DND-41 (cell line): ENCODE measurements at regions not wholly inside any gene's neighbourhood (a gene's known extent, or its start where the extent isn't known, plus 50 kb on each side); places are given as distances from the start of the nearest gene placed in this dataset.

Source experiments
- ATAC-seq: fragments of 200-7000 bp; cut with Tn5 transposase; 3 replicates; pipeline ENCODE4 v1.9.1; 2021; ENCODE audit warnings: low read depth; ENCODE audit not compliant: insufficient read depth
- DNase-seq: peaks from one replicate; pipeline ENCODE4 v3.0.0-alpha.2; 2020
- H2AFZ ChIP-seq: 2 replicates; pipeline ENCODE4 v1.6.0; 2012; ENCODE audit warnings: low read depth, low read length
- H3K27ac ChIP-seq: 2 replicates; pipeline ENCODE4 v1.5.1; 2012; ENCODE audit warnings: low read length, inconsistent platforms
- H3K27me3 ChIP-seq: fragments of 200-600 bp; sonication (generic); 2 replicates; pipeline ENCODE4 v1.6.0; 2012; ENCODE audit warnings: low read length, mild to moderate bottlenecking, inconsistent platforms; ENCODE audit not compliant: insufficient read depth, poor library complexity
- H3K36me3 ChIP-seq: 2 replicates; pipeline ENCODE4 v1.5.1; 2012; ENCODE audit warnings: low read length, inconsistent platforms; ENCODE audit not compliant: insufficient read depth
- H3K4me1 ChIP-seq: 2 replicates; pipeline ENCODE4 v1.5.1; 2012; ENCODE audit warnings: mild to moderate bottlenecking, low read length; ENCODE audit not compliant: insufficient read depth
- H3K4me2 ChIP-seq: 2 replicates; pipeline ENCODE4 v1.6.0; 2012; ENCODE audit warnings: mild to moderate bottlenecking, moderate library complexity, low read length, inconsistent platforms; ENCODE audit not compliant: insufficient read depth
- H3K4me3 ChIP-seq, 2 experiments: fragments of 200-600 bp in 1 of 2; shearing (Covaris generic) in 1 of 2; 2 replicates each; pipeline ENCODE4 v1.5.1; 2012 to 2016; ENCODE audit warnings: inconsistent platforms in 2 of 2, low read length in 2 of 2, mild to moderate bottlenecking in 2 of 2, low read depth in 1 of 2, moderate library complexity in 1 of 2
- H3K79me2 ChIP-seq: 2 replicates; pipeline ENCODE4 v1.6.0; 2012; ENCODE audit warnings: low read length, inconsistent platforms; ENCODE audit not compliant: insufficient read depth
- H3K9ac ChIP-seq: 2 replicates; pipeline ENCODE4 v1.6.0; 2012; ENCODE audit warnings: low read depth, mild to moderate bottlenecking, inconsistent platforms, low read length, moderate library complexity
- H3K9me3 ChIP-seq: 2 replicates; pipeline ENCODE4 v1.5.1; 2012; ENCODE audit warnings: low read length, moderate library complexity, mild to moderate bottlenecking, inconsistent platforms; ENCODE audit not compliant: insufficient read depth, severe bottlenecking
- H4K20me1 ChIP-seq: 2 replicates; pipeline ENCODE4 v1.6.0; 2012; ENCODE audit warnings: low read length; ENCODE audit not compliant: insufficient read depth
- EZH2 ChIP-seq: IDR thresholded peaks from 3 replicates; pipeline ENCODE4 v1.6.1; 2012; ENCODE audit warnings: borderline replicate concordance, low read depth, mild to moderate bottlenecking, moderate library complexity, low read length, inconsistent platforms; ENCODE audit not compliant: severe bottlenecking
- TF ChIP-seq, protein P1 (sequence below): IDR thresholded peaks from 2 replicates; pipeline ENCODE4 v1.5.1; 2012; ENCODE audit warnings: borderline replicate concordance, low read length, moderate library complexity, mild to moderate bottlenecking; ENCODE audit not compliant: poor library complexity, severe bottlenecking; ENCODE audit errors: extremely low read depth

- no peak for ATAC-seq
- Histone ChIP-seq H3K4me1 (no peaks in the 10 kb centered on the region), H3K4me3 (no peak overlapping the region), H3K9ac (no peak overlapping the region), H3K27me3 (no peaks in the 10 kb centered on the region), H3K36me3 (peaks cover 10% of the 10 kb centered on the region; the same call in 1 of the 2 replicates), H4K20me1 (no peaks in the 10 kb centered on the region), H3K79me2 (no peaks in the 10 kb centered on the region), H2AFZ (no peak overlapping the region), H3K4me2 (no peak overlapping the region), H3K9me3 (no peaks in the 10 kb centered on the region), H3K27ac (no peak overlapping the region)
- no peak for DNase-seq
- TF ChIP-seq EZH2 = no peak
- TF ChIP-seq, protein P1, sequence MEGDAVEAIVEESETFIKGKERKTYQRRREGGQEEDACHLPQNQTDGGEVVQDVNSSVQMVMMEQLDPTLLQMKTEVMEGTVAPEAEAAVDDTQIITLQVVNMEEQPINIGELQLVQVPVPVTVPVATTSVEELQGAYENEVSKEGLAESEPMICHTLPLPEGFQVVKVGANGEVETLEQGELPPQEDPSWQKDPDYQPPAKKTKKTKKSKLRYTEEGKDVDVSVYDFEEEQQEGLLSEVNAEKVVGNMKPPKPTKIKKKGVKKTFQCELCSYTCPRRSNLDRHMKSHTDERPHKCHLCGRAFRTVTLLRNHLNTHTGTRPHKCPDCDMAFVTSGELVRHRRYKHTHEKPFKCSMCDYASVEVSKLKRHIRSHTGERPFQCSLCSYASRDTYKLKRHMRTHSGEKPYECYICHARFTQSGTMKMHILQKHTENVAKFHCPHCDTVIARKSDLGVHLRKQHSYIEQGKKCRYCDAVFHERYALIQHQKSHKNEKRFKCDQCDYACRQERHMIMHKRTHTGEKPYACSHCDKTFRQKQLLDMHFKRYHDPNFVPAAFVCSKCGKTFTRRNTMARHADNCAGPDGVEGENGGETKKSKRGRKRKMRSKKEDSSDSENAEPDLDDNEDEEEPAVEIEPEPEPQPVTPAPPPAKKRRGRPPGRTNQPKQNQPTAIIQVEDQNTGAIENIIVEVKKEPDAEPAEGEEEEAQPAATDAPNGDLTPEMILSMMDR = no peak
Measured at GRCh38 chr1:232515706-232516105, 114.2 kb downstream of the SIPA1L2 start.

DNA sequence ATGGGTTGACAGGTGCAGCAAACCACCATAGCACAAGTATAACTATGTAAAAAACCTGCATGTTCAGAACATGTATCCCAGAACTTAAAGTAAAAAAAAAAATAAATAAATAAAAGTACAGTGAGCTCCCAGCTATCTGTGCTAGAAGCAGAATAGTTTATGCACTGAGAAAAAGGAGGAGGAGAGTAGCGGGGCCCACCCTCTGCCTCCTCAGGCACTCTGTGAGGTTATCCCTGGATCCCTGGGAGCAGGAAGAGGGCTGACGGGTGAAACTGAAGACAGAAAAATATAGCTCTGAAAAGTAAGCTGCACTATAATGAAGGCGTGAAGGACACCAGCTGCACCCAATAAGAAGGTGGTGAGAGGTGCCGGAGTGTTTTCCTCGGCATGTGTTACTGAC is 117.2 kb downstream of the SIPA1L2 start:
- Histone ChIP-seq H2AFZ (no peak overlapping the region), H4K20me1 (peaks cover 5% of the 10 kb centered on the region; the same call in 1 of the 2 replicates), H3K79me2 (no peaks in the 10 kb centered on the region), H3K4me1 (no peaks in the 10 kb centered on the region), H3K4me2 (no peak overlapping the region), H3K36me3 (peaks cover 10% of the 10 kb centered on the region; the same call in 1 of the 2 replicates), H3K4me3 (no peak overlapping the region), H3K27ac (no peak overlapping the region), H3K27me3 (no peaks in the 10 kb centered on the region), H3K9me3 (no peaks in the 10 kb centered on the region), H3K9ac (no peak overlapping the region)
- ATAC-seq (no peak), DNase-seq (no peak)
- TF ChIP-seq, protein P1 = no peak
- no peak for TF ChIP-seq EZH2

- no peak for TF ChIP-seq EZH2
- TF ChIP-seq, protein P1 = no peak
- peaks cover 5% of the 10 kb centered on the region; the same call in 1 of the 2 replicates for H4K20me1 ChIP-seq
- H3K4me2 ChIP-seq = no peak overlapping the region
- H3K9me3 ChIP-seq = no peaks in the 10 kb centered on the region
- peaks cover 10% of the 10 kb centered on the region; the same call in 1 of the 2 replicates for H3K36me3 ChIP-seq
- no peak overlapping the region for H3K4me3 ChIP-seq
- ATAC-seq = no peak
- DNase-seq = no peak
- H3K4me1 ChIP-seq = no peaks in the 10 kb centered on the region
- no peak overlapping the region for H3K27ac ChIP-seq
- no peaks in the 10 kb centered on the region for H3K27me3 ChIP-seq
- H3K9ac ChIP-seq = no peak overlapping the region
- H3K79me2 ChIP-seq = no peaks in the 10 kb centered on the region
- H2AFZ ChIP-seq = no peak overlapping the region
Measured at GRCh38 chr1:232511172-232511571, 118.8 kb downstream of the SIPA1L2 start.
